Fibroblast of skin of right quadriceps (primary cell): ENCODE measurements at regions not wholly inside any gene's neighbourhood (a gene's known extent, or its start where the extent isn't known, plus 50 kb on each side); places are given as distances from the start of the nearest gene placed in this dataset.

Experiments
- DNase-seq: peaks from one replicate; pipeline ENCODE4 v3.0.0-alpha.2; 2013

DNA sequence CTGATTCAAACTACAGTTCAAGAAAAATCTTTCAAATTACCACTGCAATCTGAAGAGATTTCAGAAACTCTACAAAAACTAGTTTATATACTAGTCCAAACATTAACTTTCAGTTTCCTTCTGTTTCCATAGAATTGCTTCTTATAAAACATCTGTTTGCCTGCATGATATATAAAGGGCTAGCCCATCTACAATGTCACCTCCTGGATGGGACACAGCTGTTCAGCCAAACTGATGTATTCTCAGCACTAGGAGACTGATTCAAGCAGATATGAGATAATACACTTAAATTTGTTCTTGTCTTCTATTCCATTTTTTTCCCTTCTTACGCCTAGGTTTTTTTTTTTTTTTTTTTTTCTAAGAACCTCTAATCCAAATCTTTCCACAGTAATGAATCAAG lies 1569.7 kb upstream of the IGFBP7 start:
- no peak for DNase-seq

- no peak for DNase-seq
These were observed 1568.9 kb upstream of the IGFBP7 start for GRCh38 chr4:58679051-58679450.

DNA sequence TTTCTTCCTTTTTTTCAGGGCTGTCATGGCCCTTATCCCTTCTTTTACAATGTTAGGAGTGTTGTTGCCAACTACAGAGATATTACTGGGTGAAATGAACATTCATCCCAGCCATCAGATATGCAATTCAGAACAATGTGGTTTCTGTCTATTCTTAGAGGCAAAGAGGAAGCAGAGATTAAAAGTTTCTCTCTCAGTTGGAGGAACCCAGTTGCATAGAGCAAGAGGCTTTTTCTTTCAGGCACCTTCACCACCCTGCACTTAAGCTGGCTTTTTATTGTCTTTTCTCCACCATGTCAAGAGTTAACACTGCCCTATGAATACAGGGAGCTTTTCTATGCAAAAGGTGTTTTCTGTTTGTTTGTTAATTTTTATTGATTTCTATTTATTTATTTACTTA lies 1559.6 kb upstream of the IGFBP7 start:
- no peak for DNase-seq

DNA sequence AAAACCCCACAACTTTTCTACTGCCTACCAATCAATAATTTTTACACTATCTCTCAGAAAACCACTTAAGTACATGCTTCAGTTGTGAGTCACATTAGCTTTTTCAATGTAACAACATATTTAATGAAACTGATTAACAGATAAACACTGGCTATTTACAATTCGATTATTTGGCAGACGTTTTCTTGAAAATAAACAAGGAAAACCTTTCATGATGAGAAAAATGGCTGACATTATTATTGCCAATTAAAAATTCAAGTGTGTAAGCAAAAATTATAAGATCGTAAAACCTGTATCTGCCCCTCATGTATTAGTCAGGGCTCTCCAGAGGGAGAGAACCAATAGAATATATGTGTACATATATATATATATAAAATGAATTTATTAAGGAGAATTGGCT lies 1555.5 kb upstream of the IGFBP7 start:
- DNase-seq: no peak

- DNase-seq: no peak
These were observed 1548.5 kb upstream of the IGFBP7 start for GRCh38 chr4:58658701-58659100.

DNA sequence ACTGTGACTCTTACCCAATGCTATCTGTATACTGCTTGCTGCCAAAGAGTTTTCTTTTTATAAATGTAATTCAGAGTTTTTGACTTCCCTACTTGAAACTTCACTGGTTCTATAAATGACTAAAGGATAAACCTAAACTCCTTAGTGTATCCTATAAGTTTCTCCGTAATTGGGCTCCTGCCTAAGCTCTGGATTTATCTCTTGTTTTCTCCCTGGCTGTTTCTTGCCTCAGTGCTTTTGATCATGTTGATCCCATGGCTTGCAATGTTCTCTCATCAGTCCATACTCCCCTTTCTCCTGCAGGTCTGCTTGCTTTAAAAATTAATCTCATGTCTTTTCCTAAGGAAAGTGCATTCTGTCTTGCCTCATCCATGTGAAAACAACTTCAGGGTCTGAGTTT lies 1543.1 kb upstream of the IGFBP7 start:
- DNase-seq: no peak

DNA sequence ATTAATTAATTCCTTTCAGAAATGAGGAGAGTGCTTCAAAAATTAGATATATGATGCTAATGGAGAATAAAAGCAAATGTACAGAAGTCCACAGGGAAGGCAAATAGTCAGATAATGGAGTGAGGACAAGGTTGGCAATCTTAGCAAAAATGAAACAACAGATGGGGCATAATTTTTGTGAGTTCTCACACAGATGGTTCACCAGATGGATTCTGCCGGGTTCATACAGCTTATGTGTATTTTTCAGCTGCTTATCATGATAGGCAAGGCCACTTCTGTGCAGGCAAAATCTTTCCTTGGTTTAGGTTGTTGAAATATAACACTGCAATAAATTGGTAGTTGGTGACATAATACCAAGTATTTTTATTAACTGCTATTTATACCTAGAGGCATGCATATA lies 1539.0 kb upstream of the IGFBP7 start:
- no peak for DNase-seq

DNA sequence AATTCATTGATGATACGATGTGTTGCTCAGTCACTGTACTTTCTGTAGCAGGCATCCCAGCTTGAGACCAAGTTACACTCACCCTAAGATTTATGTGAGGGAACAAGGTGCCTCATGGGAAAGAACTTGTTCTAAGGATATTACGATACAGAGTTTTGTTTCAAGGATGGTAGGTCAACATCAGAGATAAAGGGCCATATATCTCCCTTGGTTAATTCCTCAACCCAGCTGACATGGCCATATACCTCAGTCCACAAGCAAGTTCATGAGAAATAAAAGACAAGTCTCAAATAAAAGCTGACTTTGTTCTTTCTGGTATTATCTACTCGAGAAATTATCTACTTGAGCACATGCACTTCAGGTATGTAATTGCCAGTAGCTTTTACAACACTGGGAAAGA lies 1535.9 kb upstream of the IGFBP7 start:
- DNase-seq: no peak

DNA sequence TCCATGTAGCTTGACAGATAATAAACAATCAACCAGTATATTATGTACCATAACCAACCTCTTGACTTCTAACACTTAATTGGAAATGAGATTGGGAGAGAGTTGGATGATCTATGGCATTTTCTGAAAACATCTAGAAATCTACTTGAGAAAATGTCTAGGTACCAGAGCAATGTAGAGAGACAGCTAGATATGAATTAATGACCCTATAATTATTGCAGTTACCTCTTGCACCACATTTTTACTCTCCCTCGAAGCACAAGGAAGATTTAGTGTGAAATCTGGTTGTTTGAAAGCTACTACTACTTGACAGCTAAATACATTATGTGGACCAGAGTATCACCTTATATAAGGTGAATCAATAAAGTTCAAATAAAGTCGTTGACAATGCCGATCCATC lies 1534.4 kb upstream of the IGFBP7 start:
- DNase-seq: no peak

DNA sequence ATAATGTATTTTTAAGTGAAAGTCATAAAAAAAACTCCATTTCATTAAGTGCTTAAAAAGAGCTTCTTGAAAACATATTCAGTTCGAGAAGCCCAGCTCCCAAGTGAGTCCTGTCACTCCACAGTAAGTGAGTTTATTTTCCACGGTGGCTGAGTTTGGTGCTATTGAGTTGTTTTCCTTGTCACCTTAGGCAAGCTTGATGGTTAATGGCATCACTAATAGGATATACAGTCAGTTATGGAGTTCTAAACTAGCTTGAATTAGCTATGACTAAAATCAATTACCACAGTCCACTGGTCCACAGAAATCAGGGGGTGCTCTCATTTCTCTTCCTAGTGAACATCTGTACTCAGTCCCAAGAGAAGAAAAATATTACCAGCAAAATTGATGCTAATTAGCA lies 1526.2 kb upstream of the IGFBP7 start:
- no peak for DNase-seq

DNA sequence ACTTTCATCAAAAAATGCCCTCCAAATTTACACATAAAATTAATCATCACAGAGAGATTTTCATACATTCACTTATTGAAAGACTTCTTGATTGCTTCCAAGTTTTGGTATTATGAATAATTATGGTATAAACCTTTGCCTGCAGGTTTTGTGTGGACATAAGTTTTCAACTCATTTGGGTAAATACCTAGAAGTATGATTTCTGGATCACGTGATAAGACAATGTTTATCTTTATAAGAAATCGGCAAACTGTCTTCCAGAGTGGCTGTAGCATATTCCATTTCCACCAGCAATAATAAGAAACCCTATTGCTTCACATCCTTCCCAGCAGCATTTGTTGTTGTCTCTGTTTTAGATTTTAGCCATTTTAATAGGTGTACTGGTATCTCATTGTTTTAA lies 1507.0 kb upstream of the IGFBP7 start:
- DNase-seq: no peak

DNA sequence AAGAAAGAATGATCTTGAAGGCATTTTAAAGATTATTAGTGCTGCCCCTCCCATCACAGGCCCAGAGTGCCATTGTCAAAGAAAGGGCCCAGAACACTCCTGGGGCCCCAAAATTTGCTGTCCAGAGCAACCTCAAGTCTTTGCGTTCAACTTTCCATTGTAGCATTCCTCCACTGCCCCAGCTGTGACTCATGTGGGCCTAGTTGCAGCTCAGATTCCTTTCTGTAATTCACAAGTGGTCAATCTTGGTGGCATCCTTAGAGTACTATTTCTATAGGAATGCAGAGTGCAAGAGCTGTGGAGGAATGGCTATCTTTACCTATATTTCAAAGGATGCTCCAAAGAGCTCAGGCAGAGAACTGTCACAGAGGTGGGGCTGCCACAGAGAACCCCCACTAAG lies 1500.8 kb upstream of the IGFBP7 start:
- no peak for DNase-seq

- no peak for DNase-seq
These were observed 1496.1 kb upstream of the IGFBP7 start for GRCh38 chr4:58606303-58606702.

DNA sequence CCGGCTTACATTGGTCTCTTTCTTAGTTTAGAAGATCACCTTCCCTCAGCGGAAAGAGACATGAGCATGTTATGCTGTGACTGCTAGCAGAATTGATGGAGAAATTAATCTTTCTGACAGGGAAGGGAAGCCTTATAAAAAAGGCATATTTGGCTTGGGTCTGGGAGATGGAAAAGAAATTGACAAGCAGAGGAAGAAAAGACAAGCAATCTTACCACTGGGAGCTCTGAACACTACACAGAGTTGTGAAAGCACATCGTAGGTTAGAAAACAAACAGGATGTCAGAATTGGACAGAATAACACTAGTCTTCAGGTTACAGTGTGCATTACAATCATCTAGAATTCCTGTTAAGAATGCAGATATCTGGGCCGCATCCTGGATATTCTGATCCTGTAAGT lies 1493.8 kb upstream of the IGFBP7 start:
- no peak for DNase-seq

DNA sequence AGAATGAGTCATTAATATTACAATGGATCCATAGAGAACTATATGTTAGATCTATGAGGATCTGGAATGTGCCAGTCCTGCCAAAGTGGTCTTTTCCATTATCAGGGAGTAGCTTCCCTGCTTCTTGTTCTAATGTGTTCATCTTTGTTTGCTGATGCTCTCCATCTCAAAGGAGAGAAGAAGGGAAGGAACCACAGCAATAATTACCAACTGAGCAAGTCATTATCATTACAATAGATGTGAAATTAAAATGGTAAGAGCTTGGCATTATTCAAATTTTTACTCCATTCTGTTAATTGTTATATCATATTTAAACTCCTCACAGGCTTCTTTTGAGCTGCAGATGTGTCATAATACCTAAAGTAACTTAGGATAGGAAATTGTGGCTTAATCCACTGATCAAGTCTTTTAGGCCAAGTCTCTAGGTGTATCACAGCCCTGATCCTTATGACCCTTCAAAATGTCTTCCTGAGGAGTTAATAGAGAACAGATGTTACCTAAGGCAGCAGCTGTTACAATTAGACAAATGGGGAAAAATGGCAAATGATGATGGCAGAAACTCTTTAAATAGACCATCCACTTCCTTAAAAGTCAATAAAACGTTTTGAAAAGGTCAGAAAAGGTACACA lies 1492.7 kb upstream of the IGFBP7 start:
- no peak for DNase-seq

- DNase-seq: no peak
These were observed 1491.8 kb upstream of the IGFBP7 start for GRCh38 chr4:58602022-58602421.

DNA sequence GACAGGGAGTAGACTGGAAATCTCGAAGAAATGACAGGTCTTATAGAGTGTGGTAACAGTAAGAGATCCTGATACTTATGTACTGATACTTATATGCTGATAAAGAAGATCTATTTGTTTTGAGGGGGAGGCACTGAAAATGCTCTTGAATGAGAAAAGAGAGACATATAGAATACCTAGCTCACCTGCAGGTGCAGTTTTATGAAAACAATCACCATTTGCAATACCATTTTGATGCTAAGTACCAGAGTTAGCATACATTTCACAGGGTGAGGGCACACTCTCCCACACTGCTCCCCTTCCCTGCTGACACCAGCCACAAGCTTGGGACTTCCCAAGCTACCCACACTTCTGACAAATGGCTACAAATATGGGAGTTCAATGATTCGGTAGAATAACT lies 1490.1 kb upstream of the IGFBP7 start:
- DNase-seq: no peak

DNA sequence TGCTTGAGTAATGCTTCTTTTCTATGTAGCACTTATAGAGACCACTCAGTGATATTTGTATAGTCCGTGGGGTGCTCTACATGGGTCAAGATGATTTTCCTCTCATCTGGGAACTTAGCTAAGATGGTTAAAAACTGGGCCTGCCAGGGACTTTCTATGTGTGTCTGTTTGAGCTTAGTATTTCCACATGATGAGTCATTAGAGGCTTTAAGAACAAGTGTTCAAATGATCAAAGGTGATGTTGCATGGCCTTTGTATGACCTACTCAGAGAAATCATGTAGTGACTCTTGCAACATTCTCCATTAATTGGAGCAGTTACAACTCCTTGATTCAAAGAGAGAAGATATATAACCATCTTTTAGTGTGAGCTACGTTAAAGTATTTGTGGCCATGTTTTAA lies 1480.5 kb upstream of the IGFBP7 start:
- DNase-seq: no peak

DNA sequence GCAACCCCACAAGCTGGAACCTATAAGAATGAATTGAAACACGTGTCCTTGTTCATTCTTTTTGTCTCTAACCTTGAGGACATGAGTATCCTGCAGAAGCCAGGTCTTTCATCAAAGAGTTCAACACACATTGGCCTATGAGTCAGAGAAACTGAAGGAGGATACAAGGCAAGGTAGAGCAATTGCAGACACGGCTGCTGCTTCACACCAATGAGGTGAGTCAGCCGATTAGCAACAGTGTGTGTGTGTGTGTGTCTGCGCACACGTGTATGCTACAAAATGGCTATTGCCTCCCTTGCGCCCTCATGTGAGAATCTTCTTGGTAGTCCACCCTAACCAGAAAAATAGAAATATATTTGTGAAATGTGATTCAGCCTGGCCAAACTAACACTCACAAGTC lies 1477.7 kb upstream of the IGFBP7 start:
- no peak for DNase-seq

DNA sequence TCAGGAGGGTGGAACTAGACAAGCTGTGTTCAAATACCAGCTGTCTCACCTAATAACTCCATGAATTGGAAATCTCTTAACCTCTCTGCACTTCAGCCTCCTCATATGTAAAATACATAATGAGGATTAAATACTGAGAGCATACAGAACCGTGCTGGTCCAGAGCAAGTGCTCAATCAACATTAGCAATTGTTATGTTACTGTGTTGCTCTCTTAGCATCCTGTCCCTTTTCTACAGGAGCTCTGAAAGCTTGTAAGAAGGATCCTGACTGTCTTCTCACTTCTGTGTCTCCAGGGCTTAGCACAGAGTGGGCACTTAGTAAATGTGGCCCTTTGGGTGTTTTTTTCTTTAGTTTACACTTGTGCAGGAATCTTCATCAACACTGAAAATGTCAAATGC lies 1456.1 kb upstream of the IGFBP7 start:
- DNase-seq: no peak

DNA sequence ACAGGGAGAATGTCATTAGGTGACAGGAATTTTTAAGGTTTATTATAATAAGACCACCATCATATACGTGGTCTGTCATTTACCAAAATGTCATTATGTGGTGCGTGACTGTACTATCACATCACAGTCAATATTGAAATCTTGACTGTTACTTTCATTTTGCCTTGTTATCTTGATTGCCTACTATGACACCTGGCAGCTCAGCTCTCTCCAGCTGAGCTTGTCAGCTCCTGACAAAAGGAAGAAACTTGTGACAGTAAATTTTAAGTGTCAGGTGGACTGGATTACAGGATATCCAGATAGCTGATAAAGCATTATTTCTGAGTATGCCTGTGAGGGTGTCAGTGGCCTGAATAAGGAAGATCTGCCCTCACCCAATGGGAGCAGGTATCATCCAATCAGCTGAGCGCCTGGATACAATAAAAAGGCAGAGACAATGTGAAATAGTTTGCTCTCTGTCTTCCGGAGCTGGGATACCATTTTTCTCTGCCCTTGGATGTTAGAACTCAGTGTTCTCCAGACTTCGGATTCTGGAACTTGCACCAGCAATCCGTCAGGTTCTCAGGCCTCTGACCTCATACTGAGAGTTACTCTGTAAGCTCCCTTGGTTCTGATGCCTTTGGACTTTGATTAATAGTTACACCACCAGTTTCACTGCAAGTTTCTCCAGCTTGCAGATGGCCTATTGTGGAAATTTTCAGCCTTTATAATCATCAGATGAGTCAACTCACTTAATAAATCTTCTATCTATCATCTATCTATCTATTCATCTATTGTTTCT lies 1454.7 kb upstream of the IGFBP7 start:
- no peak for DNase-seq

GRCh38 chr4:58561170-58561569 lies 1451.0 kb upstream of the IGFBP7 start:
- no peak for DNase-seq

DNA sequence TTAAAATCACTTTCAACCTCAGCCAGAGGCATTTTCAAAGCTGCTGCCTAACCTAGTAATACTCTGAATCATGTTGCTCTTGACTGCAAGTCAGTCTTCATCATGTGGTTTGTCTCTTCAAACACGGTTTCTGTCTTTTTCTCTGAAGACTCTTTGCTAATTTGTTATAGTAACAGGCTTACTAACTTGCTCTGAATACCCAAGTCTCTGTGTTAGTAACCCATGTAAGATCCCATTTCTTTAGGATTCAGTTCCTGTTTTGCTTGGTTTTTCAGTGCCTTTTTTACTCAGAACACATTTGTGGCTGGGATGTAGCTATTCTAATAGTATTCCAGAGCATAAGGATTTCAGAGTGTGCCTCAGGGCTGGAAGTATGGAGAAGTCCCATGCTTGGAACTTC lies 1450.6 kb upstream of the IGFBP7 start:
- DNase-seq: no peak

DNA sequence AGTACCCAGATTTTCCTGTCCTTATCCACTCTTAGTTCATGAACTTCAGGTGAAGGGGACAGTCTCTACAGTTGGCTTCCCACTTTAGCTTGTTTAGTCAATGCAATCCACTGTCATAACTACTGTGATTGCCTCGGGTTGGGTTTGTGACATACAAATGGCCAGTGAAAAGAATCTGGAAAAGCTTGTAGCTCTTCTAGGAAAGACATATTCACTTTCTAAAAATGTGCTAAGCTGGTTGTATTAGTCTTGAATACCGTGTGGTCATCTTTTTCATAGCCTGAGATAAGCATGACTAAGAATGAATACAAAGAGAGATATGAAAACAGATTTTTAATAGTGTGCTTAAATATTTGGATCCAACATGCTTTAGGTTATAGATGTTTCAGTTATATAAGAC lies 1443.5 kb upstream of the IGFBP7 start:
- no peak for DNase-seq

DNA sequence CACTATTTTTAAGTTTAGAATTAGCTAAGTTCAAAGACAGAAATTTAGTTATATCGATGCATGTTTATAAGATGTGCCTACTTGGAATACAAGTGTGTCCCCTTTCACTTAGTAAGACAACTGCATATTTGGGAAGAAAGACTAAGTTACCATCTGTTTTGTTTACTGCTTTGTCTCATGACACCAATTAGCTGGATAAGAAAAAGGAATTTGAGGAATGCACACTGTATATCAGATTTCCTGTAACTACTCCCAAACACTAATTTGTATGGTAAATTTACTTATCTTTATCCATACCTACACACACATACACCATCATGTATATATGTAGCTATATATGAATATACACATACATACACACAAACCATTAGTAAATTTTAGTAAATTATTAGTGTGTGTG lies 1442.8 kb upstream of the IGFBP7 start:
- no peak for DNase-seq
